ENCODE measurements at regions not wholly inside any gene's neighbourhood (a gene's known extent, or its start where the extent isn't known, plus 50 kb on each side); places are given as distances from the start of the nearest gene placed in this dataset.

DNA sequence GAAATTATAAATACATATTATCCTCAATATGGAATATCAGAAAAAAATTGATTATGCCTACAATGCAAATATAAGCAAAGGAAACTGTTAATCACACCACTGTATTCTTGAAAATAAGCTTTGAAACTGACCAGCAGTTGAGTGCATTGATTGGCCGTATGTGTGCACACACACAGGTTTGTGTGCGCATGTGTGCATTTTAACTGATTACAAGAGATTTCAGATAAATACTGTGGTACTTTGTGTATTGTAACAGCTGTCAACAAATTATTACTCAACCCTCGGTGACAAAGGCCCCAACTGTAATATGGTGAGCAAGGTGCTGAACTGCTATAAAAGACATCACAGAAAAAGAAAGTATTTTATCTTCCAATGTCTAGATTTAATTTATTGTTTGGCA lies 1238.9 kb upstream of the ALCAM start:
- no peak for DNase-seq (ENCODE audit: low read depth, low spot score)
- Histone ChIP-seq H3K27me3 (replicated peaks in 1 of 2; ENCODE audit: control insufficient read depth in 2 of 2, insufficient read depth in 2 of 2, low read length in 1 of 2) (no peaks in the 10 kb centered on the region), H4K20me1 (ENCODE audit: control insufficient read depth, insufficient read depth) (no peaks in the 10 kb centered on the region), H3K4me2 (ENCODE audit: control insufficient read depth, insufficient read depth) (no peak overlapping the region), H3K4me3 (no peak overlapping the region), H3K9me3 (replicated peaks; ENCODE audit: control insufficient read depth, insufficient read depth, low read length) (no peaks in the 10 kb centered on the region), H3K36me3 (ENCODE audit: control insufficient read depth in 2 of 2, insufficient read depth in 2 of 2, low read length in 1 of 2) (no peaks in the 10 kb centered on the region), H3K27ac (ENCODE audit: control insufficient read depth, insufficient read depth) (no peak overlapping the region), H3K9ac (ENCODE audit: control insufficient read depth, insufficient read depth, low read length) (no peak overlapping the region), H3K4me1 (ENCODE audit: control insufficient read depth, insufficient read depth, low read length) (no peaks in the 10 kb centered on the region), H2AFZ (ENCODE audit: control insufficient read depth, low read depth, low read length) (no peak overlapping the region), H3K79me2 (ENCODE audit: control insufficient read depth, insufficient read depth, low read length) (no peaks in the 10 kb centered on the region)
- POLR2A ChIA-PET, result no interaction called here
- in situ Hi-C loops (cut with MboI) (no loop called here), intact Hi-C loops (cut with micrococcal nuclease; ENCODE audit: unreplicated experiment) (no loop called here)
- TF ChIP-seq ESRRA (IDR thresholded peaks at IDR 0.05; ENCODE audit: low read length) (no peak), HDAC2 (IDR thresholded peaks at IDR 0.05) (no peak), CHD1 (IDR thresholded peaks at IDR 0.05; ENCODE audit: low read depth, low read length) (no peak), POLR2A (IDR thresholded peaks at IDR 0.05; ENCODE audit: low read depth, low read length) (no peak), ZSCAN29 (IDR thresholded peaks at IDR 0.05) (no peak), POLR2AphosphoS5 (IDR thresholded peaks at IDR 0.05; ENCODE audit: low read length) (no peak), STAT1 (conservative IDR thresholded peaks at IDR 0.05) (no peak)
- TF ChIP-seq, protein P1, sequence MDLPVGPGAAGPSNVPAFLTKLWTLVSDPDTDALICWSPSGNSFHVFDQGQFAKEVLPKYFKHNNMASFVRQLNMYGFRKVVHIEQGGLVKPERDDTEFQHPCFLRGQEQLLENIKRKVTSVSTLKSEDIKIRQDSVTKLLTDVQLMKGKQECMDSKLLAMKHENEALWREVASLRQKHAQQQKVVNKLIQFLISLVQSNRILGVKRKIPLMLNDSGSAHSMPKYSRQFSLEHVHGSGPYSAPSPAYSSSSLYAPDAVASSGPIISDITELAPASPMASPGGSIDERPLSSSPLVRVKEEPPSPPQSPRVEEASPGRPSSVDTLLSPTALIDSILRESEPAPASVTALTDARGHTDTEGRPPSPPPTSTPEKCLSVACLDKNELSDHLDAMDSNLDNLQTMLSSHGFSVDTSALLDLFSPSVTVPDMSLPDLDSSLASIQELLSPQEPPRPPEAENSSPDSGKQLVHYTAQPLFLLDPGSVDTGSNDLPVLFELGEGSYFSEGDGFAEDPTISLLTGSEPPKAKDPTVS (IDR thresholded peaks at IDR 0.05; ENCODE audit: low read depth, low read length), result no peak
- TF ChIP-seq, protein P2, sequence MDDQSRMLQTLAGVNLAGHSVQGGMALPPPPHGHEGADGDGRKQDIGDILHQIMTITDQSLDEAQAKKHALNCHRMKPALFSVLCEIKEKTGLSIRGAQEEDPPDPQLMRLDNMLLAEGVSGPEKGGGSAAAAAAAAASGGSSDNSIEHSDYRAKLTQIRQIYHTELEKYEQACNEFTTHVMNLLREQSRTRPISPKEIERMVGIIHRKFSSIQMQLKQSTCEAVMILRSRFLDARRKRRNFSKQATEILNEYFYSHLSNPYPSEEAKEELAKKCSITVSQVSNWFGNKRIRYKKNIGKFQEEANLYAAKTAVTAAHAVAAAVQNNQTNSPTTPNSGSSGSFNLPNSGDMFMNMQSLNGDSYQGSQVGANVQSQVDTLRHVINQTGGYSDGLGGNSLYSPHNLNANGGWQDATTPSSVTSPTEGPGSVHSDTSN (IDR thresholded peaks at IDR 0.05; ENCODE audit: insufficient replicate concordance, low read depth, low read length), result no peak
- CTCF ChIA-PET, result no interaction called here
- SMC1A ChIA-PET (ENCODE audit: uncharacterized antibody, unreplicated experiment), result no interaction called here
- FAIRE-seq, result no peak
- BruUV-seq (replicated peaks), result no TSS peak
- ATAC-seq, result no peak
- 63% methylated on average over 3 of the region's 3 CpGs for WGBS (ENCODE audit: insufficient coverage, insufficient replicate concordance, low lambda C conversion rate, missing lambda C conversion rate)
- RAD21 ChIA-PET (ENCODE audit: unreplicated experiment), result no interaction called here
